Epithelial cell of esophagus (primary cell): ENCODE measurements at regions not wholly inside any gene's neighbourhood (a gene's known extent, or its start where the extent isn't known, plus 50 kb on each side); places are given as distances from the start of the nearest gene placed in this dataset.

Experiments
- DNase-seq: peaks from one replicate; pipeline ENCODE4 v3.0.0; 2010; ENCODE audit warnings: low read depth
- H3K4me3 ChIP-seq: 2 replicates; pipeline ENCODE4 v1.5.1; 2011; ENCODE audit warnings: mild to moderate bottlenecking, low read length, control low read depth
- CTCF ChIP-seq: IDR thresholded peaks from 2 replicates; pipeline ENCODE4 v1.5.1; 2011; ENCODE audit warnings: low read depth, mild to moderate bottlenecking, low read length, control low read depth, inconsistent platforms; ENCODE audit not compliant: insufficient read depth; ENCODE audit errors: missing control alignments

GRCh38 chr7:110090110-110090820 lies 1000.7 kb upstream of the LRRN3 start:
- peak; percentile 55 for DNase-seq
- no peak overlapping the region for H3K4me3 ChIP-seq
- TF ChIP-seq CTCF = peak; percentile 64

- no peak for DNase-seq
- H3K4me3 ChIP-seq = no peak overlapping the region
- TF ChIP-seq CTCF = no peak
Measured at GRCh38 chr7:110095372-110096052, 995.4 kb upstream of the LRRN3 start.

DNA sequence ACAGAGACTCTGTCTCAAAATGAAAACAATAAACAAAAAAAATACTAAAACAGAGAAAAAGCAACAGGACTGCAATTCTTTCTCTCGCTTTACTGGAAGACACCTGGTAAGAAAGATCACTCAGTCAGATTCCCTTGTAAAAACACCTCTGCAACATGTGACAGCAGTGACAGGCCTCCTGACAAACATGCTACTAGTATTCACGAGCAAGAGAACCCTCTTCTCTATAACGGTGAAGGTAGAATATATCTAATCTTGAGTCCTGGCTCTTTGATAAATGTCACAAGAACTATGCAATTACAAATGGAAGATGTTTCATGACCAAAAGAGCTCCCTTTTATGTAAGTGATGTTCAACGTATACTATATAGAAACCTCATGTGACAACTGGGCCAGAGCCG lies 986.7 kb upstream of the LRRN3 start:
- no peak for DNase-seq
- no peak for TF ChIP-seq CTCF

GRCh38 chr7:110105307-110105706 lies 985.6 kb upstream of the LRRN3 start:
- H3K4me3 ChIP-seq = no peak overlapping the region
- DNase-seq = no peak
- no peak for TF ChIP-seq CTCF

More for the DNA sequence above, 986.7 kb upstream of the LRRN3 start:
- H3K4me3 ChIP-seq = no peak overlapping the region

- DNase-seq = peak; percentile 59
- no peak overlapping the region for H3K4me3 ChIP-seq
- TF ChIP-seq CTCF = no peak
Measured at GRCh38 chr7:110105840-110106239, 985.1 kb upstream of the LRRN3 start.

GRCh38 chr7:110119883-110120581 lies 970.9 kb upstream of the LRRN3 start:
- TF ChIP-seq CTCF = no peak
- H3K4me3 ChIP-seq = no peak overlapping the region
- peak; percentile 57 for DNase-seq
